HS-27A (cell line): ENCODE measurements at regions not wholly inside any gene's neighbourhood (a gene's known extent, or its start where the extent isn't known, plus 50 kb on each side); places are given as distances from the start of the nearest gene placed in this dataset.

Experiments
- DNase-seq: peaks from one replicate; pipeline ENCODE4 v3.0.0-alpha.2; 2012; ENCODE audit warnings: low read depth, missing footprints

- DNase-seq: no peak
Observed at GRCh38 chr12:124629789-124630480, 62.5 kb upstream of the NCOR2 start.

- DNase-seq: no peak
Observed at GRCh38 chr12:124629117-124629516, 61.7 kb upstream of the NCOR2 start.

GRCh38 chr12:124627956-124628355 is 60.5 kb upstream of the NCOR2 start:
- no peak for DNase-seq

GRCh38 chr12:124626971-124627411 is 59.6 kb upstream of the NCOR2 start:
- DNase-seq: no peak

- peak; percentile 51 for DNase-seq
Observed at GRCh38 chr12:124625867-124626675, 58.7 kb upstream of the NCOR2 start.

- no peak for DNase-seq
Observed at GRCh38 chr12:124624823-124625222, 57.4 kb upstream of the NCOR2 start.

- DNase-seq: no peak
Observed at GRCh38 chr12:124623344-124624035, 56.1 kb upstream of the NCOR2 start.

- no peak for DNase-seq
Observed at GRCh38 chr12:124622764-124623163, 55.4 kb upstream of the NCOR2 start.

GRCh38 chr12:124622331-124622730 is 54.9 kb upstream of the NCOR2 start:
- no peak for DNase-seq

GRCh38 chr12:124621296-124621660 is 53.9 kb upstream of the NCOR2 start:
- no peak for DNase-seq

- no peak for DNase-seq
Observed at GRCh38 chr12:124620606-124621295, 53.3 kb upstream of the NCOR2 start.

GRCh38 chr12:124618291-124618902 is 51.0 kb upstream of the NCOR2 start:
- no peak for DNase-seq

GRCh38 chr12:124617615-124618014 is 50.2 kb upstream of the NCOR2 start:
- DNase-seq: no peak
